ENCODE measurements at regions not wholly inside any gene's neighbourhood (a gene's known extent, or its start where the extent isn't known, plus 50 kb on each side); places are given as distances from the start of the nearest gene placed in this dataset.

DNA sequence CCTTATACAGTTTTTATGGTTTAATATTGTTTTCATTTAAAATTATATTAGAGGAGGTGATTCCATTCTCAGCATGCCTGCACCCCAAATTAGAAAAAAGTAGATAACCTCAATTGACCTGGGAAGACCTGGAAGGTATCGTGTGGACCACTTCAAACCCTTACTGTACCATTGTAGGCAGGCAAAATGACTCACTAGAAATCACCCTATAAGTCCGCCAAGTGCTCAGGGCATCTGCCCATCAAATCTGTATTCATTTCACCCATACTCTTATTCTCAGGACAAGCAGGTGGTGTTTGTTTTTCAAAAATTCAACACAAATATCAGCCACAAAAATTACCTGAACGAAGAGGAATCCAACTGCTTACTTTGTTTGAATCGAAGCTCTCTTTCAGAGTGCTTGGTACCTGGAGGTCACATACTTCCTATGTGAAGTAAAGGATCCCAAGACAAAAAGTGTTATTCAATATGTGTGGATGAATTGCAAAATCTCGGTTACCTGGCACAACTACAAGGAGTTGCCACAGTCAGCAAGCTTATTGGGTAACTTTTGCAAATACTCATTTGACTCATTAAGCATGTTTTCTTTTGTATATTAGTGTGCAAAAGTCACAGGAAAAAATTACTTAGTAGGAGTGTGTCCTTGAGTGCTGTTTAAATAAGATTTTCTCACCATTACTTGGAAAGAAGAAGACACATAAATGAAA is 216.2 kb downstream of the ENC1 start:
- H3K4me3 ChIP-seq (ENCODE audit: low read depth, low read length), result no peak overlapping the region
- TF ChIP-seq, protein P1, sequence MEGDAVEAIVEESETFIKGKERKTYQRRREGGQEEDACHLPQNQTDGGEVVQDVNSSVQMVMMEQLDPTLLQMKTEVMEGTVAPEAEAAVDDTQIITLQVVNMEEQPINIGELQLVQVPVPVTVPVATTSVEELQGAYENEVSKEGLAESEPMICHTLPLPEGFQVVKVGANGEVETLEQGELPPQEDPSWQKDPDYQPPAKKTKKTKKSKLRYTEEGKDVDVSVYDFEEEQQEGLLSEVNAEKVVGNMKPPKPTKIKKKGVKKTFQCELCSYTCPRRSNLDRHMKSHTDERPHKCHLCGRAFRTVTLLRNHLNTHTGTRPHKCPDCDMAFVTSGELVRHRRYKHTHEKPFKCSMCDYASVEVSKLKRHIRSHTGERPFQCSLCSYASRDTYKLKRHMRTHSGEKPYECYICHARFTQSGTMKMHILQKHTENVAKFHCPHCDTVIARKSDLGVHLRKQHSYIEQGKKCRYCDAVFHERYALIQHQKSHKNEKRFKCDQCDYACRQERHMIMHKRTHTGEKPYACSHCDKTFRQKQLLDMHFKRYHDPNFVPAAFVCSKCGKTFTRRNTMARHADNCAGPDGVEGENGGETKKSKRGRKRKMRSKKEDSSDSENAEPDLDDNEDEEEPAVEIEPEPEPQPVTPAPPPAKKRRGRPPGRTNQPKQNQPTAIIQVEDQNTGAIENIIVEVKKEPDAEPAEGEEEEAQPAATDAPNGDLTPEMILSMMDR (IDR thresholded peaks at IDR 0.05; ENCODE audit: low read depth, low read length), result no peak

DNA sequence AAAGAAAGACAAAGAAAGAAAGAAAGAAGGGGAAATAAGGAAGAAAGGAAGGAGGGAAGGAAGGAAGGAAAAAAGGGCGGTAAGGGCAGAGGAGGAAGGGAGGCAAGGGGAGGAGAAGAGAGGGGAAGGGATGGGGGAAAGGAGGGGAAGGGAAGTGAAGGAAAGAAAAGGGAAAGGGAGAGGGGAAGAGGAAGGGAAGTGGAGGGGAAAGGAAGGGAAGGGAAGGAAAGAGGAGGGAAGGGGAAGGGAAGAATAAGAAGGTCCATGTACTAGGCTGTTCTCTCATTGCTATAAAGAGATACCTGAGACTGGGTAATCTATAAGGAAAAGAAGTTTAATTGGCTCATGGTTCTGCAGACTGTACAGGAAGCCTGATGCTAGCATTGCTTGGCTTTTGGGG is 217.1 kb downstream of the ENC1 start:
- no peak overlapping the region for H3K4me3 ChIP-seq (ENCODE audit: low read depth, low read length)
- TF ChIP-seq, protein P1 (IDR thresholded peaks at IDR 0.05; ENCODE audit: low read depth, low read length), result no peak

DNA sequence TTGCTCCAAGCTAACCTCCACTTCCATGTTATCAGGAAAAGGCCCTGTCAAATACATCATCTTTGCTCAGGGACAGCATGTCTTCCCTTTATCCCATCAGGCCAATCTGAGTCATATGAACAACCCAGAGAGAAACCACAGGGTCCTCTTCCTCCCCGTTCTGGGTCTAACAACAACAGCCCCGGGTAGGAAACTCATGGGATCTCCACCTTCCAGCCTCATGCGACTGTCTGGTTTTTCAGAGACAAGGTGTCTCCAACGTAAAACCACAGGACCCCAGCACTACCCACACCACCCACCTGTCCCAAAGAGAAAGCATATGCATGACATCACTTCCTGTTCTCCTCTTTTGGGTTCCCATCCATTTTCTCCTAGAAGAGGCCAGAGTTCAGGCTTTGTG is 217.9 kb downstream of the ENC1 start:
- no peak overlapping the region for H3K4me3 ChIP-seq (ENCODE audit: low read depth, low read length)
- TF ChIP-seq, protein P1 (IDR thresholded peaks at IDR 0.05; ENCODE audit: low read depth, low read length), result no peak

DNA sequence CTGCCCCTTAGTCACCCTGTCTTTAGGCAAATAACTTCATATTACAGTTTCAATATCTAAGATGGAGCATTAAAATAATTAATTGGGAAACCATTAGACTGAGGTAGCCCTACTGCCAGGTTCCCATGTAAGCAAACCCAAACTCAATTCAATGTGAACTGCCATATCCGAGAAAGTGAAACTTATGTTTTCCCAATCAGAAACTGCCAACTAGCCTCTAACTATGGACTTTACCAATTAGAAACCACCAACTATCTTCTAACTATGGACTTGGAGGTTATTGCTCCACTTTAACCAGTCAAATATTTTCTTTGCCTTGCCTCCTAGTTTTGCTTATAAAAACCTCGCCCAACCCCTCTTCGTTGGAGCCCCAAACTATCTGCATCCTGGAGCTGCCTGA is 218.5 kb downstream of the ENC1 start:
- TF ChIP-seq, protein P1 (IDR thresholded peaks at IDR 0.05; ENCODE audit: low read depth, low read length), result no peak
- H3K4me3 ChIP-seq (ENCODE audit: low read depth, low read length), result no peak overlapping the region

DNA sequence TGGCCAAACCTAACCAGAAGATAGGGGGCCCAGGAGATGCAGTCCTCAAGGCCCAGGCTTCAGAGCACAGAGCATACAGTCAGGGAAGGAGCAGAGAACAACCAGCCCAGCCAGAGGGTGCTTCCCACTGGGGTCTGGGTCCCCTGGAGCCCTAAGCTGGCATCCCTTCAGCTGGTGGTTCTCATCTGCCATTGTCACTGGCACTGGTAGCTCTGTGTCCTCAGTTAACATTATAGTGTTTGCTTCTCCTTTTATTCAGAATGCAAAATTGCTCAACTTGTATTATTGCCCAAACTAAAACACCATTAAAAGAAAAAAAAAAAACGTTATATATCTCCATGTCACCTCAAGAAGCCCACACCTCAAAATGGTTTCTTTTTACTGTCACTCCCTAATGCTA is 219.2 kb downstream of the ENC1 start:
- TF ChIP-seq, protein P1 (IDR thresholded peaks at IDR 0.05; ENCODE audit: low read depth, low read length), result no peak
- no peak overlapping the region for H3K4me3 ChIP-seq (ENCODE audit: low read depth, low read length)

DNA sequence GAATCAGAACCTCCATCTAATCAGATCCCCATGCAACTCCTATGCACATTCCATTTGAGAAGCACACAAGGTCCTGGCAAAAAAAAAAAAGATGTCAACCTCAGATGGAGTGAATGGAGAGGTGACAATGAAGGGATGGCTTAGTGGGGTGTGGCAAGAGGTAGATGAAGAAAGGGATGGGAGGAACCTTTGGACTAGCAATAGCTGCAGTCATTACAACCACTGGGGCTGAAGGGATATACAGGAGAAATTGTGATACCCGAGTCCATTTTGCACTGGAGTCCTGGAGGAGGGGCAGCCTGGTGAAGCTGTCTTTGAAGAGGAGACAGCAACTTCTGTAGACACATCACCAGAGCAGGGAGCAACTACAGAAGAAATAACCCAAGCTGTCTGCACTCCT is 219.6 kb downstream of the ENC1 start:
- TF ChIP-seq, protein P1 (IDR thresholded peaks at IDR 0.05; ENCODE audit: low read depth, low read length), result no peak

DNA sequence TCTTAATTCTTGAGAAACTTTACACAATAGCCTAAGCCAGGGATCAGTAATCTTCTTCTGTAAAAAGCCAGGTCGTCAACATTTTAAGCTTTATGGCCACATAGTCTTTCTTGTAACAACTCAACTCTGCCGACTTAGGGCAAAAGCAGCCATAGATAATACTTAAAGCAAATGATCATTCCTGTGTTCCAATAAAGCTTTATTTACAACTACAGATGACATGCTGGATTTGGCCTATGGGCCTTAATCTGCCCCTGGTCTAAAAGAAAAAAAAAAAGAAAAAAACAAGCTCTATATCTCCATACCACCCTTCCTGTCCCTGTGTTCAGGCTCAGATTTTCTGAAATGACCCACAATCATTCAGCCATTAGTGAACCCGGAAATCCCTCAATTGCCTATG is 220.3 kb downstream of the ENC1 start:
- TF ChIP-seq, protein P1 (IDR thresholded peaks at IDR 0.05; ENCODE audit: low read depth, low read length), result no peak
- no peak overlapping the region for H3K4me3 ChIP-seq (ENCODE audit: low read depth, low read length)

More for the DNA sequence above, 219.6 kb downstream of the ENC1 start:
- H3K4me3 ChIP-seq (ENCODE audit: low read depth, low read length), result no peak overlapping the region

Measured in WI38 (cell line).